Uterus (tissue), 3 donors: ENCODE measurements at regions not wholly inside any gene's neighbourhood (a gene's known extent, or its start where the extent isn't known, plus 50 kb on each side); places are given as distances from the start of the nearest gene placed in this dataset.
A peak's percentile ranks its signal among the peaks of the same experiment; 100 is the strongest.

Experiments
- DNase-seq, 2 donors: peaks; one replicate each; pipeline ENCODE4 v3.0.0-alpha.2; 2019 to 2020
- H3K27ac ChIP-seq, 2 donors: fragments of 200-600 bp; sonication (generic); 1 replicate in 1 of 2; 2 replicates in 1 of 2; pipeline ENCODE4 v1.5.1; 2016 to 2018
- H3K27me3 ChIP-seq, 2 donors: fragments of 200-600 bp; sonication (generic); one replicate each; pipeline ENCODE4 v1.5.1; 2018 to 2019; ENCODE audit warnings: control low read depth in 1 of 2
- H3K36me3 ChIP-seq, 2 donors: fragments of 200-600 bp; sonication (generic); one replicate each; pipeline ENCODE4 v1.5.1; 2019; ENCODE audit warnings: control low read depth in 1 of 2
- H3K4me1 ChIP-seq, 2 donors: fragments of 200-600 bp; sonication (generic); one replicate each; pipeline ENCODE4 v1.5.1; 2018 to 2019; ENCODE audit warnings: control low read depth in 1 of 2
- H3K4me3 ChIP-seq, 2 donors: fragments of 200-600 bp; sonication (generic); 1 replicate in 1 of 2; 2 replicates in 1 of 2; pipeline ENCODE4 v1.5.1; 2018 to 2019; ENCODE audit warnings: mild to moderate bottlenecking in 1 of 2
- H3K9me3 ChIP-seq, 2 donors: fragments of 200-600 bp; sonication (generic); one replicate each; pipeline ENCODE4 v1.5.1; 2019; ENCODE audit warnings: control low read depth in 1 of 2
- POLR2A ChIP-seq, 2 donors: fragments of 450-650 bp; IDR thresholded peaks; one replicate each; pipeline ENCODE4 v1.6.1; 2016; ENCODE audit warnings: antibody characterized with exemption in 2 of 2, mild to moderate bottlenecking in 1 of 2, moderate library complexity in 1 of 2
- intact Hi-C: fragments of 100-400 bp; cut with DNase I; formaldehyde crosslinking; loops from one replicate; pipeline ENCODE4 v1.15.1; 2023; ENCODE audit warnings: low total_unique reads
- TF ChIP-seq, protein P1 (sequence below), 4 experiments: fragments of 200-600 bp in 2 of 4; fragments of 450-650 bp in 2 of 4; sonication (generic) in 2 of 4; IDR thresholded peaks; one replicate each; pipeline ENCODE4 v1.5.1; 2016 to 2019; ENCODE audit warnings: antibody characterized with exemption in 4 of 4, mild to moderate bottlenecking in 2 of 4, moderate library complexity in 1 of 4
- donor health status: DM: yes; HTN: yes; CAD: no.

DNA sequence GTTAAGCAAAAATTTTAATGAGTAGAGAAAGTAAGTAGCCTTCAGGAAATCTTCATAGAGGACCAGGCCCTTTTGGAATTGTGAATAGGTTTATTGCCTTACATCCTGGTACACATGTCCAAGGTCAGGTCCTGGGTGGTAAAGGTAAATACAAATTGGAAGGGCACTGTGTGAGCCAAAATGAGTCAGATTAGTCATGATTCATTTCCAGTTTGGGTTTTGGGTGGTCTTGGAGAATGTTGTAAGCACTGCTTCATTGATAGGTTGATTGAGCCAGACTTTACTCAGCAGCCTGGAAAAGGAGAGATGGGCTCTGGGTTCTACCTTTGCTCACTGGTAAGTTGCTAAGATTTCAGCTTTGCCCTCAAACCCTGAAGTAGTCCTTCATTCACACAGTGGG, 82.5 kb upstream of the ZNF169 start:
- Histone ChIP-seq H3K4me1 (peaks cover 11 to 14% of the 10 kb centered on the region in 2 donors), H3K4me3 (no peak overlapping the region), H3K27ac (no peak overlapping the region), H3K36me3 (no peaks in the 10 kb centered on the region), H3K27me3 (no peaks in the 10 kb centered on the region), H3K9me3 (no peaks in the 10 kb centered on the region)
- no peak for DNase-seq
- intact Hi-C loops, result no loop called here
- TF ChIP-seq, protein P1, sequence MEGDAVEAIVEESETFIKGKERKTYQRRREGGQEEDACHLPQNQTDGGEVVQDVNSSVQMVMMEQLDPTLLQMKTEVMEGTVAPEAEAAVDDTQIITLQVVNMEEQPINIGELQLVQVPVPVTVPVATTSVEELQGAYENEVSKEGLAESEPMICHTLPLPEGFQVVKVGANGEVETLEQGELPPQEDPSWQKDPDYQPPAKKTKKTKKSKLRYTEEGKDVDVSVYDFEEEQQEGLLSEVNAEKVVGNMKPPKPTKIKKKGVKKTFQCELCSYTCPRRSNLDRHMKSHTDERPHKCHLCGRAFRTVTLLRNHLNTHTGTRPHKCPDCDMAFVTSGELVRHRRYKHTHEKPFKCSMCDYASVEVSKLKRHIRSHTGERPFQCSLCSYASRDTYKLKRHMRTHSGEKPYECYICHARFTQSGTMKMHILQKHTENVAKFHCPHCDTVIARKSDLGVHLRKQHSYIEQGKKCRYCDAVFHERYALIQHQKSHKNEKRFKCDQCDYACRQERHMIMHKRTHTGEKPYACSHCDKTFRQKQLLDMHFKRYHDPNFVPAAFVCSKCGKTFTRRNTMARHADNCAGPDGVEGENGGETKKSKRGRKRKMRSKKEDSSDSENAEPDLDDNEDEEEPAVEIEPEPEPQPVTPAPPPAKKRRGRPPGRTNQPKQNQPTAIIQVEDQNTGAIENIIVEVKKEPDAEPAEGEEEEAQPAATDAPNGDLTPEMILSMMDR (IDR thresholded peaks at IDR 0.05), result no peak
- TF ChIP-seq POLR2A (IDR thresholded peaks at IDR 0.05), result no peak

DNA sequence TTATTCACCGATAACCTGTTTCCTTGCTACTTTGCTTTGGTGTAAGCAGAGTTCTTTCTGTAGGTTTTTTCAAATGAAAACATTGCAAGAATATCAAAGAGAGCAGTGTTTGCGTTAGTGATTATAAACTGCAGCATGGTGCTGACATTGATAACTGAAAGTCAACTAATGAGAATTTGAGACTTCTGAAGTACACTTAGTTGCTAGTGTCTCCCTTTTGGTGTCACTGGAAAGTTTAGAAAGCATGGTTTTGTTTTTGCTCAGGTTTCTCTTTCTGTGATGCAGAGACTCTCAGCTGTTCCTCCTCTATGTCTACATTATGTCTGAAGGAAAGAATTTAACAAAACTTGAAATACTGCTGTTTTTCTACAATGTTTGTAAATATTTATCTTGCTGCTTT, 80.2 kb upstream of the ZNF169 start:
- Histone ChIP-seq H3K27me3 (no peaks in the 10 kb centered on the region), H3K36me3 (no peaks in the 10 kb centered on the region), H3K4me3 (no peak overlapping the region), H3K27ac (no peak overlapping the region), H3K9me3 (no peaks in the 10 kb centered on the region), H3K4me1 (peaks cover 11 to 14% of the 10 kb centered on the region in 2 donors)
- intact Hi-C loops, result no loop called here
- DNase-seq, result no peak
- no peak for TF ChIP-seq POLR2A (IDR thresholded peaks at IDR 0.05)
- TF ChIP-seq, protein P1 (IDR thresholded peaks at IDR 0.05), result no peak

DNA sequence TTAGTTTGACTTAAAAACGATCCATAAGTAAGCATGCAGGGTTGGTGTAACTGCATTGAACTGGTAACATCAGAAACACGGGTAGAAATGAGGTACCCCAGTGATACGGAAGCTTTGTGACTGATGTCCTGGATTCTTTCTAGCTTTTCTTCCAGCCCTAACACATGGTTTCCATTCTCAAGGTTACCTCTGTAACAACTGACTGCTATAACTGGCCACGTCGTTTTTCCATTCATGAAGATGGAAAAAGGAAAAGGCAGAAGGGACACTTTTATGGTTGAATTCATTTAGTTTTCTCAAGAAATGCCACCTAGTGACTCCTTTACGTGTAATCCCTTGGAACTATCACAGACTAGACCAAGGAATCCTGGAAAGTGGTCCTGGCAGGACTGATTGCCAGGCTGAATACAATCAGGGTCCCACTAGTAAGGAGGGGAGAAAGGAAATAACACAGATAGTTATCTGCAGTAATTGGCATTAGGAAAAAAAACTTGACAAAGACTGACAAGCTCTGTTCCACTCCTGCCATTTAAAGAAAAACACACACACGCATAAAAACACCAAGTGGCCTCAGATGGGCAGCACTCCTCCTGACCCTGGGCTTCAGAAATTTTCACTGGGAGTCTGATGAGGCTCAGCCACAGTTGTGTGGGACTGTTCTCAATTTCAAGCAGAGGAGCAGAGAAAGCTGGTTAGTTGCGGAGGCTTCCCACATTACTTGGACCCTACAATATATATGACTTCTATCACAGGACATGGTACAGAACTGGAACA, 77.5 kb upstream of the ZNF169 start:
- Histone ChIP-seq H3K9me3 (no peaks in the 10 kb centered on the region), H3K36me3 (no peaks in the 10 kb centered on the region), H3K27ac (peak overlapping the region in 1 of 2 donors; percentile 3), H3K4me3 (no peak overlapping the region), H3K4me1 (peaks cover 4 to 5% of the 10 kb centered on the region in 2 donors), H3K27me3 (no peaks in the 10 kb centered on the region)
- no peak for TF ChIP-seq POLR2A (IDR thresholded peaks at IDR 0.05)
- TF ChIP-seq, protein P1 (IDR thresholded peaks at IDR 0.05), result no peak
- no peak for DNase-seq
- intact Hi-C loops, result no loop called here

DNA sequence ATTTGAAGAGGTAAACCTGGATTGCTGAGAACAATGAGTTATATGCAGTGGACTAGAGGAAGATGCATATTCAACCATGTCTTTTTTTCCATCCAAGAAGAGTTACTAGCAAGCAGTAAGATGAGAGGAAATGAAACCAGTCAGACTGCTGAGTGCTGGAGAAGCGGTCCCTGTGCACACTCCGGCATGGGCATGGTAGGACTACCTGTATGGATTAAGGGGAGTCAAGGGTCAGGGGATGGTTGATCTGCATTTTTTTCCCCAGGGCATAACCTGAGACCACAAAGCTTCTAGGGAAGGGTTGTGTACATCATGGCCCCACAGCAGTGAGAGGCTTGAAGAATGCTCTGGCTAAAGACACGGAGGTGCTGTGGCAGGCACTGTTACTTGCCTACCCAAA, 76.6 kb upstream of the ZNF169 start:
- Histone ChIP-seq H3K4me1 (no peaks in the 10 kb centered on the region), H3K27ac (no peak overlapping the region), H3K4me3 (no peak overlapping the region), H3K27me3 (no peaks in the 10 kb centered on the region), H3K9me3 (no peaks in the 10 kb centered on the region), H3K36me3 (no peaks in the 10 kb centered on the region)
- intact Hi-C loops, result no loop called here
- TF ChIP-seq, protein P1 (IDR thresholded peaks at IDR 0.05), result no peak
- TF ChIP-seq POLR2A (IDR thresholded peaks at IDR 0.05), result no peak
- no peak for DNase-seq

DNA sequence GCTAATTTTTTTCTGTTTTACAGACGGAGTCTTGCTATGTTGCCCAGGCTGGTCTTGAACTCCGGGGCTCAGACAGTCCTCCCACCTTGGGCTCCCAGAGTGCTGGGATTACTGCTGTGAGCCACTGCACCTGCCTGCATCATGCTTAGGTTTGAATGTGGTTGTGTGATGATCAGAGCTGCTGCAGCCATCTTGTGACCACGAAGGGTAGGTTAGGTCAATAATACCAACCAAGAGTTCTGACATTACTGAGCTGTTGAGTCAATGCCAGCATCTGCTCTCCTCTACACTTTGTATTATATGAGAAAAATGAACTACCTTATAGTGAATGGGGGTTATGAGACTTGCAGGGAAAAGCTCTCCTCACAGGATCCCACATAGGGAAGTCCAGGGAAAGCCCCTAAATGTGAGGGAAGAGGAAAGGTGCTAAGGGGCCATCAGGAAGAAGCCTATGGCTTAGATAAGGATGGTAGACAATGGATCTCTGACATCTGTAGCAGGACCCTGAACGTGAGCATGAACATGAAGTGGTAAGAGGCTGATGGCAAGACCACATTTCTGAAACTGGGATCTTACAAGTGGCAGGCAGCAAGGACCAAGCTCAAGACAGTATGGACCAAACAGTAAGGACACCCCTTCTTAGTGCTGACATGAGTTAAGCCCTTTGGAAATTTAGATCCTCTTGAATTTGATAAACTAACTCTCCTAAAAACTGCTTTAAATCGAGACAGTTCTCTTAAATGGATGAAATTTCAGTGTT, 75.7 kb upstream of the ZNF169 start:
- TF ChIP-seq, protein P1 (IDR thresholded peaks at IDR 0.05), result no peak
- TF ChIP-seq POLR2A (IDR thresholded peaks at IDR 0.05), result no peak
- Histone ChIP-seq H3K9me3 (no peaks in the 10 kb centered on the region), H3K27ac (no peak overlapping the region)

More for the DNA sequence above, 75.7 kb upstream of the ZNF169 start:
- no peaks in the 10 kb centered on the region for H3K36me3 ChIP-seq
- intact Hi-C loops, result no loop called here
- no peak for DNase-seq
- no peaks in the 10 kb centered on the region for H3K4me1 ChIP-seq
- H3K27me3 ChIP-seq, result no peaks in the 10 kb centered on the region
- no peak overlapping the region for H3K4me3 ChIP-seq
